Activated naive CD8-positive, alpha-beta T cell (primary cell): ENCODE measurements at regions not wholly inside any gene's neighbourhood (a gene's known extent, or its start where the extent isn't known, plus 50 kb on each side); places are given as distances from the start of the nearest gene placed in this dataset.

Experiments used
- H3K27ac Mint-ChIP-seq: one replicate; pipeline ENCODE4 v1.8.0; 2021; ENCODE audit warnings: mixed read lengths
- H3K27me3 Mint-ChIP-seq: one replicate; pipeline ENCODE4 v1.8.0; 2021; ENCODE audit warnings: mixed read lengths
- H3K36me3 Mint-ChIP-seq: one replicate; pipeline ENCODE4 v1.8.0; 2021; ENCODE audit warnings: mixed read lengths
- H3K4me1 Mint-ChIP-seq: one replicate; pipeline ENCODE4 v1.8.0; 2021; ENCODE audit warnings: low read depth, mixed read lengths
- H3K4me3 Mint-ChIP-seq: one replicate; pipeline ENCODE4 v1.8.0; 2021; ENCODE audit warnings: mild to moderate bottlenecking, mixed read lengths
- H3K9me3 Mint-ChIP-seq: one replicate; pipeline ENCODE4 v1.8.0; 2021; ENCODE audit warnings: low read depth, mixed read lengths

GRCh38 chr18:78679031-78679430 lies 300.6 kb upstream of the SALL3 start:
- H3K4me1 Mint-ChIP-seq = peaks cover 8% of the 10 kb centered on the region
- H3K36me3 Mint-ChIP-seq = no peaks in the 10 kb centered on the region
- no peak overlapping the region for H3K27ac Mint-ChIP-seq
- H3K9me3 Mint-ChIP-seq = no peaks in the 10 kb centered on the region
- no peaks in the 10 kb centered on the region for H3K27me3 Mint-ChIP-seq
- H3K4me3 Mint-ChIP-seq = no peak overlapping the region

GRCh38 chr18:78679613-78680260 lies 299.9 kb upstream of the SALL3 start:
- H3K4me1 Mint-ChIP-seq = peaks cover 8% of the 10 kb centered on the region
- H3K9me3 Mint-ChIP-seq = no peaks in the 10 kb centered on the region
- no peaks in the 10 kb centered on the region for H3K27me3 Mint-ChIP-seq
- H3K4me3 Mint-ChIP-seq = no peak overlapping the region
- H3K27ac Mint-ChIP-seq = no peak overlapping the region
- H3K36me3 Mint-ChIP-seq = no peaks in the 10 kb centered on the region

- no peaks in the 10 kb centered on the region for H3K36me3 Mint-ChIP-seq
- H3K9me3 Mint-ChIP-seq = no peaks in the 10 kb centered on the region
- peaks cover 8% of the 10 kb centered on the region for H3K4me1 Mint-ChIP-seq
- H3K4me3 Mint-ChIP-seq = no peak overlapping the region
- H3K27ac Mint-ChIP-seq = no peak overlapping the region
- H3K27me3 Mint-ChIP-seq = no peaks in the 10 kb centered on the region
Measured at GRCh38 chr18:78681396-78681795, 298.2 kb upstream of the SALL3 start.

GRCh38 chr18:78681934-78682333 lies 297.7 kb upstream of the SALL3 start:
- Mint-ChIP-seq H3K27ac (no peak overlapping the region), H3K4me3 (no peak overlapping the region), H3K4me1 (peaks cover 8% of the 10 kb centered on the region), H3K36me3 (no peaks in the 10 kb centered on the region), H3K9me3 (no peaks in the 10 kb centered on the region), H3K27me3 (no peaks in the 10 kb centered on the region)

GRCh38 chr18:78682716-78683115 lies 296.9 kb upstream of the SALL3 start:
- H3K27ac Mint-ChIP-seq = no peak overlapping the region
- no peaks in the 10 kb centered on the region for H3K9me3 Mint-ChIP-seq
- H3K27me3 Mint-ChIP-seq = no peaks in the 10 kb centered on the region
- H3K4me3 Mint-ChIP-seq = no peak overlapping the region
- H3K36me3 Mint-ChIP-seq = no peaks in the 10 kb centered on the region
- peaks cover 8% of the 10 kb centered on the region for H3K4me1 Mint-ChIP-seq

- no peaks in the 10 kb centered on the region for H3K36me3 Mint-ChIP-seq
- no peaks in the 10 kb centered on the region for H3K9me3 Mint-ChIP-seq
- peaks cover 4% of the 10 kb centered on the region for H3K4me1 Mint-ChIP-seq
- H3K27me3 Mint-ChIP-seq = no peaks in the 10 kb centered on the region
- H3K27ac Mint-ChIP-seq = no peak overlapping the region
- no peak overlapping the region for H3K4me3 Mint-ChIP-seq
Measured at GRCh38 chr18:78683191-78684010, 296.2 kb upstream of the SALL3 start.

GRCh38 chr18:78685250-78685979 lies 294.2 kb upstream of the SALL3 start:
- H3K27ac Mint-ChIP-seq = no peak overlapping the region
- no peaks in the 10 kb centered on the region for H3K36me3 Mint-ChIP-seq
- no peaks in the 10 kb centered on the region for H3K27me3 Mint-ChIP-seq
- H3K9me3 Mint-ChIP-seq = no peaks in the 10 kb centered on the region
- H3K4me3 Mint-ChIP-seq = no peak overlapping the region
- no peaks in the 10 kb centered on the region for H3K4me1 Mint-ChIP-seq

- Mint-ChIP-seq H3K36me3 (no peaks in the 10 kb centered on the region), H3K4me1 (no peaks in the 10 kb centered on the region), H3K27ac (no peak overlapping the region), H3K27me3 (no peaks in the 10 kb centered on the region), H3K9me3 (no peaks in the 10 kb centered on the region), H3K4me3 (no peak overlapping the region)
Measured at GRCh38 chr18:78685980-78686530, 293.6 kb upstream of the SALL3 start.

- Mint-ChIP-seq H3K36me3 (no peaks in the 10 kb centered on the region), H3K27ac (no peak overlapping the region), H3K4me3 (no peak overlapping the region), H3K9me3 (no peaks in the 10 kb centered on the region), H3K4me1 (no peaks in the 10 kb centered on the region), H3K27me3 (no peaks in the 10 kb centered on the region)
Measured at GRCh38 chr18:78686976-78687685, 292.5 kb upstream of the SALL3 start.

GRCh38 chr18:78687736-78688135 lies 291.9 kb upstream of the SALL3 start:
- Mint-ChIP-seq H3K4me3 (no peak overlapping the region), H3K27me3 (no peaks in the 10 kb centered on the region), H3K4me1 (no peaks in the 10 kb centered on the region)

GRCh38 chr18:78688249-78688648 lies 291.4 kb upstream of the SALL3 start:
- H3K27ac Mint-ChIP-seq = no peak overlapping the region
- no peaks in the 10 kb centered on the region for H3K27me3 Mint-ChIP-seq
- no peaks in the 10 kb centered on the region for H3K9me3 Mint-ChIP-seq
- no peak overlapping the region for H3K4me3 Mint-ChIP-seq
- no peaks in the 10 kb centered on the region for H3K4me1 Mint-ChIP-seq
- H3K36me3 Mint-ChIP-seq = no peaks in the 10 kb centered on the region

More at GRCh38 chr18:78687736-78688135, 291.9 kb upstream of the SALL3 start:
- Mint-ChIP-seq H3K27ac (no peak overlapping the region), H3K9me3 (no peaks in the 10 kb centered on the region), H3K36me3 (no peaks in the 10 kb centered on the region)

GRCh38 chr18:78688916-78689315 lies 290.7 kb upstream of the SALL3 start:
- Mint-ChIP-seq H3K4me1 (no peaks in the 10 kb centered on the region), H3K4me3 (no peak overlapping the region), H3K9me3 (no peaks in the 10 kb centered on the region), H3K27ac (no peak overlapping the region), H3K27me3 (no peaks in the 10 kb centered on the region), H3K36me3 (no peaks in the 10 kb centered on the region)

- Mint-ChIP-seq H3K9me3 (no peaks in the 10 kb centered on the region), H3K27ac (no peak overlapping the region)
Measured at GRCh38 chr18:78689606-78690005, 290.0 kb upstream of the SALL3 start.

GRCh38 chr18:78692105-78692504 lies 287.5 kb upstream of the SALL3 start:
- H3K27me3 Mint-ChIP-seq = no peaks in the 10 kb centered on the region
- H3K4me3 Mint-ChIP-seq = no peak overlapping the region
- H3K4me1 Mint-ChIP-seq = no peaks in the 10 kb centered on the region
- no peaks in the 10 kb centered on the region for H3K9me3 Mint-ChIP-seq
- no peak overlapping the region for H3K27ac Mint-ChIP-seq
- no peaks in the 10 kb centered on the region for H3K36me3 Mint-ChIP-seq

More at GRCh38 chr18:78689606-78690005, 290.0 kb upstream of the SALL3 start:
- Mint-ChIP-seq H3K4me1 (no peaks in the 10 kb centered on the region), H3K27me3 (no peaks in the 10 kb centered on the region), H3K36me3 (no peaks in the 10 kb centered on the region), H3K4me3 (no peak overlapping the region)
